Muscle of arm (tissue), 1 donor: ENCODE measurements at regions not wholly inside any gene's neighbourhood (a gene's known extent, or its start where the extent isn't known, plus 50 kb on each side); places are given as distances from the start of the nearest gene placed in this dataset.
A peak's percentile ranks its signal among the peaks of the same experiment; 100 is the strongest.

Source experiments
- DNase-seq: peaks from one replicate; pipeline ENCODE4 v3.0.0-alpha.2; 2013

- no peak for DNase-seq
Observed at GRCh38 chr21:19245188-19245580, 841.6 kb upstream of the TMPRSS15 start.

- DNase-seq: no peak
Observed at GRCh38 chr21:19246018-19246417, 842.4 kb upstream of the TMPRSS15 start.

GRCh38 chr21:19256934-19257660 is 853.5 kb upstream of the TMPRSS15 start:
- DNase-seq: no peak

- DNase-seq: no peak
Observed at GRCh38 chr21:19261731-19262376, 858.3 kb upstream of the TMPRSS15 start.

GRCh38 chr21:19266636-19267035 is 863.1 kb upstream of the TMPRSS15 start:
- DNase-seq: no peak

- no peak for DNase-seq
Observed at GRCh38 chr21:19268686-19269085, 865.1 kb upstream of the TMPRSS15 start.

GRCh38 chr21:19275065-19275464 is 871.5 kb upstream of the TMPRSS15 start:
- no peak for DNase-seq

- no peak for DNase-seq
Observed at GRCh38 chr21:19276665-19277064, 873.1 kb upstream of the TMPRSS15 start.

GRCh38 chr21:19286876-19287275 is 883.3 kb upstream of the TMPRSS15 start:
- no peak for DNase-seq

GRCh38 chr21:19290328-19290727 is 886.7 kb upstream of the TMPRSS15 start:
- no peak for DNase-seq

- DNase-seq: no peak
Observed at GRCh38 chr21:19320291-19320690, 916.7 kb upstream of the TMPRSS15 start.

GRCh38 chr21:19321688-19322087 is 918.1 kb upstream of the TMPRSS15 start:
- no peak for DNase-seq

- DNase-seq: peak; percentile 6
Observed at GRCh38 chr21:19322360-19322759, 918.8 kb upstream of the TMPRSS15 start.

- peak; percentile 44 for DNase-seq
Observed at GRCh38 chr21:19326531-19327319, 923.1 kb upstream of the TMPRSS15 start.

GRCh38 chr21:19328954-19329353 is 925.4 kb upstream of the TMPRSS15 start:
- no peak for DNase-seq

GRCh38 chr21:19340303-19340702 is 936.7 kb upstream of the TMPRSS15 start:
- no peak for DNase-seq

- DNase-seq: no peak
Observed at GRCh38 chr21:19340954-19341353, 937.4 kb upstream of the TMPRSS15 start.

GRCh38 chr21:19343711-19344110 is 940.1 kb upstream of the TMPRSS15 start:
- no peak for DNase-seq

- DNase-seq: no peak
Observed at GRCh38 chr21:19350286-19350685, 946.7 kb upstream of the TMPRSS15 start.

GRCh38 chr21:19353256-19353655 is 949.7 kb upstream of the TMPRSS15 start:
- DNase-seq: no peak

- DNase-seq: no peak
Observed at GRCh38 chr21:19368944-19369343, 965.4 kb upstream of the TMPRSS15 start.

- DNase-seq: no peak
Observed at GRCh38 chr21:19392390-19392789, 988.8 kb upstream of the TMPRSS15 start.

GRCh38 chr21:19400223-19400770 is 996.7 kb upstream of the TMPRSS15 start:
- no peak for DNase-seq
